Tibial nerve (tissue), 4 donors: ENCODE measurements at regions not wholly inside any gene's neighbourhood (a gene's known extent, or its start where the extent isn't known, plus 50 kb on each side); places are given as distances from the start of the nearest gene placed in this dataset.

Experiments used
- DNase-seq, 2 donors: peaks; one replicate each; pipeline ENCODE4 v3.0.0-alpha.2; 2019; ENCODE audit warnings: low spot score in 2 of 2
- H3K27ac ChIP-seq, 4 donors: fragments of 200-600 bp; sonication (generic) in 3 of 4; one replicate each; pipeline ENCODE4 v1.5.1; 2017 to 2019; ENCODE audit warnings: mild to moderate bottlenecking in 1 of 4
- H3K27me3 ChIP-seq, 2 donors: fragments of 200-600 bp; sonication (generic) in 1 of 2; one replicate each; pipeline versions ENCODE4 v1.5.1 to v1.6.0; 2017 to 2019
- H3K36me3 ChIP-seq, 3 donors: fragments of 200-600 bp; sonication (generic); one replicate each; pipeline ENCODE4 v1.5.1; 2018 to 2019
- H3K4me1 ChIP-seq, 4 donors: fragments of 200-600 bp; sonication (generic) in 3 of 4; one replicate each; pipeline ENCODE4 v1.5.1; 2017 to 2019
- H3K4me3 ChIP-seq, 4 donors: fragments of 200-600 bp; sonication (generic) in 3 of 4; one replicate each; pipeline ENCODE4 v1.5.1; 2017 to 2019; ENCODE audit warnings: mild to moderate bottlenecking in 1 of 4, moderate library complexity in 1 of 4
- H3K9me3 ChIP-seq, 4 donors: fragments of 200-600 bp; sonication (generic) in 3 of 4; one replicate each; pipeline ENCODE4 v1.5.1; 2017 to 2019
- EP300 ChIP-seq, 2 donors: sonication (generic); formaldehyde crosslinking; IDR thresholded peaks; one replicate each; pipeline ENCODE4 v1.6.1; 2017; ENCODE audit warnings: antibody characterized with exemption in 2 of 2, mild to moderate bottlenecking in 1 of 2
- POLR2A ChIP-seq, 2 donors: fragments of 450-650 bp; IDR thresholded peaks; one replicate each; pipeline ENCODE4 v1.6.1; 2017; ENCODE audit warnings: antibody characterized with exemption in 2 of 2, mild to moderate bottlenecking in 2 of 2, moderate library complexity in 2 of 2
- WGBS, 2 donors: methylation state at CpG; one replicate each; pipeline ENCODE4 v1.1.5; 2018; 5-methylcytosine and 5-hydroxymethylcytosine counted together
- TF ChIP-seq, protein P1 (sequence below), 5 experiments: fragments of 200-600 bp in 3 of 5; fragments of 450-650 bp in 2 of 5; sonication (generic) in 3 of 5; IDR thresholded peaks; one replicate each; pipeline ENCODE4 v1.5.1; 2016 to 2019; ENCODE audit warnings: antibody characterized with exemption in 5 of 5, mild to moderate bottlenecking in 3 of 5, moderate library complexity in 2 of 5

DNA sequence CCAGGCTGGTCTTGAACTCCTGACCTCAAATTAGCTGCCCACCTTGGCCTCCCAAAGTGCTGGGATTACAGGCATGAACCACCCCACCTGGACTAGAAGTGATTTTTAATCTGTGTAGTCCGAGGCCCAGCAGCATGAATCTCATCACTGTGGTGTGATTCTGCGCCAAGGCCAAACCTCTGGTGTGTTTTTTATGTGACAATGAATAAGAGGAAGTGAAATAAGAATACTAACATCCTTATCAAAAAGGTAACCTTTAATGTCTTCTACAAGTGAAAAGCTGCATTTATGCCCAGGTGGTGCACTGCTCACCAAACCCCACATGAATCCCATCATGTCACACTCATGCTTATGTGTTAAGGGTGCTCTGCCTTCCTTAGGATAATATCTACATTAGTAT is 77.1 kb upstream of the OR9Q1 start:
- Histone ChIP-seq H3K4me1 (no peaks in the 10 kb centered on the region), H3K9me3 (no peaks in the 10 kb centered on the region), H3K4me3 (no peak overlapping the region), H3K27ac (no peak overlapping the region), H3K27me3 (no peaks in the 10 kb centered on the region), H3K36me3 (no peaks in the 10 kb centered on the region)
- DNase-seq, result no peak
- WGBS, 2 donors, result 71 to 85% methylated on average over 2 of the region's 2 CpGs
- TF ChIP-seq EP300 (IDR thresholded peaks at IDR 0.05) (no peak), POLR2A (IDR thresholded peaks at IDR 0.05) (no peak)

DNA sequence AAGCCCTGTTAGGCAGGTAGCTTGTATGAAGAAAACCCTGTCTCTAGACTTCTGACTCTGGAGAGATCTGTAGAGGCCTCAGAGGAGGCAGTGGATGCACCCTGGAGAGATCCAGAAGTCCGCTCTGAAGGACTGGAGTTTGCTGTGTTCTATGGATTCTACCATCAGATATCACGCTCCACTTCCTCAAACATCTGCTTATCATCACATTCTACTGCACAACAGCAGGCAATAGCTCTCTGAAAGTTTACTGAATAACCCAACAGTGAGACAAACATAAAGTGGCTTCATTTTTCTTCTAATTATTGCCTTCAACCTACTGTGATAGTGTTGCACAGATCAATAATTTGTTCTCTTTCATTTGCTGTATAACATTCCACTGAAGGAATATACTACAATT is 59.0 kb upstream of the OR9Q1 start:
- H3K9me3 ChIP-seq, result no peaks in the 10 kb centered on the region
- no peak overlapping the region for H3K27ac ChIP-seq
- 84 to 89% methylated on average over 2 of the region's 2 CpGs for WGBS, 2 donors
- H3K4me3 ChIP-seq, result no peak overlapping the region
- H3K4me1 ChIP-seq, result no peaks in the 10 kb centered on the region
- no peaks in the 10 kb centered on the region for H3K36me3 ChIP-seq
- TF ChIP-seq POLR2A (IDR thresholded peaks at IDR 0.05) (no peak), EP300 (IDR thresholded peaks at IDR 0.05) (no peak)
- TF ChIP-seq, protein P1, sequence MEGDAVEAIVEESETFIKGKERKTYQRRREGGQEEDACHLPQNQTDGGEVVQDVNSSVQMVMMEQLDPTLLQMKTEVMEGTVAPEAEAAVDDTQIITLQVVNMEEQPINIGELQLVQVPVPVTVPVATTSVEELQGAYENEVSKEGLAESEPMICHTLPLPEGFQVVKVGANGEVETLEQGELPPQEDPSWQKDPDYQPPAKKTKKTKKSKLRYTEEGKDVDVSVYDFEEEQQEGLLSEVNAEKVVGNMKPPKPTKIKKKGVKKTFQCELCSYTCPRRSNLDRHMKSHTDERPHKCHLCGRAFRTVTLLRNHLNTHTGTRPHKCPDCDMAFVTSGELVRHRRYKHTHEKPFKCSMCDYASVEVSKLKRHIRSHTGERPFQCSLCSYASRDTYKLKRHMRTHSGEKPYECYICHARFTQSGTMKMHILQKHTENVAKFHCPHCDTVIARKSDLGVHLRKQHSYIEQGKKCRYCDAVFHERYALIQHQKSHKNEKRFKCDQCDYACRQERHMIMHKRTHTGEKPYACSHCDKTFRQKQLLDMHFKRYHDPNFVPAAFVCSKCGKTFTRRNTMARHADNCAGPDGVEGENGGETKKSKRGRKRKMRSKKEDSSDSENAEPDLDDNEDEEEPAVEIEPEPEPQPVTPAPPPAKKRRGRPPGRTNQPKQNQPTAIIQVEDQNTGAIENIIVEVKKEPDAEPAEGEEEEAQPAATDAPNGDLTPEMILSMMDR (IDR thresholded peaks at IDR 0.05), result no peak
- DNase-seq, result no peak
- no peaks in the 10 kb centered on the region for H3K27me3 ChIP-seq

DNA sequence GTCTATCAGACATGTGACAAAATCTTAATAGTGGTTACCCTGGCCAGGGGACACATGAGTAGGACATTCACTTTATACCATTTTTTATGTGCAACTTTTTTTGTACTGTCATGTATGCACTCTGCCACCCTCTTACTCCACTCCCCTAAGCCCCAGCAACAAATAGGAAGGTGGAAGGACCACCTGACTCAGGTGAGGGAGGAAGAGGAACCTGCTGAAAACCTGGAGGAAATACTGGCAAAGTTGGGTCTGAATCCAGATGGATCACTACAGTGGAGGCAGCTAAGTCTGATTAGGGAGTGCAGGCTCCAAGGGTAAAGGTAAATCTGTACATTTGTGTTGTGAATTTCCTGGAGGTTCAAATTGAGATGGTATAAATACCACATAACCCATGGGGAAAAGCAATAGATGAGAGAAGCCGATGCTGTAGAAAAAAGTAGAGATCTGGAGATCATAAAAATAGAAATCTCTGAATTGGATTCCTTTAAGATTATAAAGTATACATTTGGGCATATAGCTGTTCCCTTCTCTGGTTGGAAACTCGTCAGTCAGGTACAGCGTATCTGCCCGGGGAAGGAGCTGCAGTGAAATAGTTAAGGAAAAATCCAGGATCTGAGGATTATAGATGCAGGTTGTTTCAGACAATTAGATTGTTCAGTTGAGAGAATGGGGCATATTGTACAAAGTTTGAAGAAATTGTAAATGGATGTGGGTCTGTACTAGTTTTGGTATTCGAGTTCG is 52.2 kb upstream of the OR9Q1 start:
- 43 to 54% methylated on average over 6 of the region's 6 CpGs for WGBS, 2 donors
- H3K27me3 ChIP-seq, result no peaks in the 10 kb centered on the region
- H3K4me3 ChIP-seq, result no peak overlapping the region
- no peak for DNase-seq
- H3K36me3 ChIP-seq, result no peaks in the 10 kb centered on the region
- peak overlapping the region in 1 of 4 donors; percentile 32 for H3K27ac ChIP-seq
- no peaks in the 10 kb centered on the region for H3K4me1 ChIP-seq
- TF ChIP-seq POLR2A (IDR thresholded peaks at IDR 0.05) (no peak), EP300 (IDR thresholded peaks at IDR 0.05) (no peak)
- TF ChIP-seq, protein P1 (IDR thresholded peaks at IDR 0.05), result no peak
- H3K9me3 ChIP-seq, result no peaks in the 10 kb centered on the region

DNA sequence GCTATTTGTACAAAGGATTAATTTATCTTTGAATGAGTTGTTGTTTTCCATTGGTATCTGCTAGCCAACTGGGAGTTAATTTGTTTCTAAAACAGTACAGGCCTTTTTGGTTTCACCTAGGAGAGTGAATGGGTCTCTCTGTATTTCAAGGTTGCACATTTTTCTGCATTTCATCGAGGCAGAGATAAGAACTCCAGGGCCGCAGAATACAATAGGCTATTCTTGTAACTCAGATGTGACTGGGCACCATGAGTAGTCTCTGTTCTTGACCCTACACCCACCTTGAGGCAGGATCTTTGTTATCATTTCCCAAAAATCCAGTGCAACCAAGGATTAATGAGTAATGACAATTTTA is 51.7 kb upstream of the OR9Q1 start:
- no peaks in the 10 kb centered on the region for H3K27me3 ChIP-seq
- H3K4me3 ChIP-seq, result no peak overlapping the region
- WGBS, 2 donors, result 41 to 50% methylated on average over 2 of the region's 2 CpGs
- H3K36me3 ChIP-seq, result no peaks in the 10 kb centered on the region
- H3K9me3 ChIP-seq, result no peaks in the 10 kb centered on the region
- no peak for DNase-seq
- TF ChIP-seq, protein P1 (IDR thresholded peaks at IDR 0.05), result no peak
- no peak for TF ChIP-seq POLR2A (IDR thresholded peaks at IDR 0.05)
- TF ChIP-seq EP300 (IDR thresholded peaks at IDR 0.05), result no peak
- H3K27ac ChIP-seq, result peak overlapping the region in 1 of 4 donors; percentile 32
- no peaks in the 10 kb centered on the region for H3K4me1 ChIP-seq
